ENCODE measurements at regions not wholly inside any gene's neighbourhood (a gene's known extent, or its start where the extent isn't known, plus 50 kb on each side); places are given as distances from the start of the nearest gene placed in this dataset.

DNA sequence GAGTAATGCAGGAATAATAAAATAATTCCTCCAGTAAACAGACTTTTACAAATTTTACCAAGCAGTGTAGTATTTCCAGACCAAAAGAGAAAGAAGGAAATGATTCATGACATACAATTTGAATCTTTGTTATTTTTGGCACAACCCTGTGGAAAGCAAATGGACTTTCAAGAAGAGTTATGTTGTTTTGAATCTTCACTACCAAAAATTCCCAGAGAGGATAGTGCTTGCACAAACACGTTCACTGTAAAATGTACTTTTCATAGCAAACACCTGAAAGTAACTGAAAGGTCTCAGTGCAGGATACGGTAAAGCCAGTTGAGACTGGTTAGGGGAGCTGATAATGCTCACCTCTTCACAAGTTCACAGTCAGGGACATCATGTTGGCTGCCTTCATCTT lies 107.1 kb downstream of the USP22 start:
- no peak for TF ChIP-seq YY1 (IDR thresholded peaks at IDR 0.05; ENCODE audit: low read depth, low read length)
- no peak for TF ChIP-seq FOXM1 (IDR thresholded peaks at IDR 0.05; ENCODE audit: low read depth, low read length)
- TF ChIP-seq EZH2 (IDR thresholded peaks at IDR 0.05; ENCODE audit: borderline replicate concordance, control insufficient read depth, low read depth, low read length): no peak
- TF ChIP-seq SMAD1 (IDR thresholded peaks at IDR 0.05; ENCODE audit: low read depth, partially characterized antibody): no peak
- no peak for TF ChIP-seq REST (IDR thresholded peaks at IDR 0.05; ENCODE audit: low read depth, low read length)
- TF ChIP-seq, protein P1, sequence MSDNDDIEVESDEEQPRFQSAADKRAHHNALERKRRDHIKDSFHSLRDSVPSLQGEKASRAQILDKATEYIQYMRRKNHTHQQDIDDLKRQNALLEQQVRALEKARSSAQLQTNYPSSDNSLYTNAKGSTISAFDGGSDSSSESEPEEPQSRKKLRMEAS (IDR thresholded peaks at IDR 0.05; ENCODE audit: low read depth, low read length): no peak
- TF ChIP-seq POLR2A (IDR thresholded peaks at IDR 0.05; ENCODE audit: low read depth, low read length): no peak

All from GM12878 (cell line).